ENCODE measurements at regions not wholly inside any gene's neighbourhood (a gene's known extent, or its start where the extent isn't known, plus 50 kb on each side); places are given as distances from the start of the nearest gene placed in this dataset.

DNA sequence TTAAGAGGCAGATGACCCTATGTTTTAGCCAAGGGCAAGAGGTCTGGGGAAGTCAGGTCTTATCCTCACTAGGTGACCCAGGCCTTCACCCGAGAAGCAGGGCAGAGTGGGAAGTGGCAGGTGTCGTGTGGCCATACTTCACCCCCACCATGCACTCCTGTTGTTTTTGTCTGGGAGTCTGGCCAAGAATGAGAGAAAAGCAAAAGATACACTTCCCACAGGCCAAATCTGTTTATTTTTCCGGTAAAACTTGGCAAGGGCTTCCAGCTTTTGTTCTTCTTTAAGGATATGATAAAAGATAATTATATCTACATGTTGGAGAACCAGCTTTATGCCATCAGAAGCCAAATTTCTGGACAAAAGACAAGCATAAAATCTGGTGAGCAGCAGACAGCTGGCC is 137.4 kb upstream of the CDC14C start:
- H3K23ac ChIP-seq (ENCODE audit: insufficient read length, low read depth, low read length): no peak overlapping the region
- no peak overlapping the region for H3K4me2 ChIP-seq (ENCODE audit: insufficient read depth, insufficient read length, low read length)
- H2BK120ac ChIP-seq (ENCODE audit: low read depth, low read length, poor library complexity, severe bottlenecking): no peak overlapping the region
- H4K5ac ChIP-seq (ENCODE audit: insufficient read length, low read depth, low read length): no peak overlapping the region
- H3K14ac ChIP-seq (ENCODE audit: insufficient read depth, low read length): no peak overlapping the region
- H2BK15ac ChIP-seq (ENCODE audit: low read depth, low read length): no peak overlapping the region
- H3K18ac ChIP-seq (ENCODE audit: insufficient read length, low read depth, low read length): no peak overlapping the region
- no peak overlapping the region for H3T11ph ChIP-seq (ENCODE audit: low read length)
- no peak overlapping the region for H3K4ac ChIP-seq (ENCODE audit: low read depth, low read length)
- no peak overlapping the region for H2AK5ac ChIP-seq (ENCODE audit: insufficient read length, low read length)
- H3K9me3 ChIP-seq (ENCODE audit: control insufficient read depth, low read depth, low read length): no peaks in the 10 kb centered on the region
- H3K79me2 ChIP-seq (ENCODE audit: insufficient read depth, low read length): no peaks in the 10 kb centered on the region
- H3K9me3 Mint-ChIP-seq: peaks cover 5 to 6% of the 10 kb centered on the region in 2 experiments; a peak in 3 of 5 replicates
- no peaks in the 10 kb centered on the region for H3K27me3 ChIP-seq (ENCODE audit: insufficient read depth, low read length)
- no peak overlapping the region for H3K9ac ChIP-seq (ENCODE audit: extremely low read depth, insufficient read length, low read length)
- no peaks in the 10 kb centered on the region for H3K4me1 ChIP-seq (ENCODE audit: insufficient read depth, low read length)
- no peaks in the 10 kb centered on the region for H4K20me1 ChIP-seq (ENCODE audit: control insufficient read depth, insufficient read depth, insufficient read length)
- no peak overlapping the region for H3K4me3 Mint-ChIP-seq
- H2BK12ac ChIP-seq (ENCODE audit: insufficient read length, low read depth, low read length): no peak overlapping the region
- H3K36me3 Mint-ChIP-seq (ENCODE audit: insufficient read depth in 1 of 3, low read depth in 3 of 3): peaks cover 0 to 11% (median 4%) of the 10 kb centered on the region in 3 experiments; a peak in 3 of 7 replicates
- H3K79me1 ChIP-seq (ENCODE audit: insufficient read depth, low read depth, low read length, poor library complexity, severe bottlenecking): no peaks in the 10 kb centered on the region
- no peaks in the 10 kb centered on the region for H3K23me2 ChIP-seq (ENCODE audit: insufficient read length, low read depth, low read length, poor library complexity, severe bottlenecking)
- no peak overlapping the region for H4K91ac ChIP-seq (ENCODE audit: insufficient read length, low read depth, low read length)
- no peak overlapping the region for H2AFZ ChIP-seq (ENCODE audit: low read length)
- WGBS (ENCODE audit: extremely low coverage, insufficient read length, low lambda C conversion rate): no CpG with 5 or more reads among the region's 3 CpGs
- DNase-seq: no peak
- H2BK20ac ChIP-seq (ENCODE audit: low read depth, low read length, poor library complexity, severe bottlenecking): no peak overlapping the region
- H3K27ac ChIP-seq (ENCODE audit: insufficient read length, low read depth, low read length): no peak overlapping the region
- no peaks in the 10 kb centered on the region for H3K27me3 Mint-ChIP-seq (ENCODE audit: low read depth)
- TF ChIP-seq, protein P1, sequence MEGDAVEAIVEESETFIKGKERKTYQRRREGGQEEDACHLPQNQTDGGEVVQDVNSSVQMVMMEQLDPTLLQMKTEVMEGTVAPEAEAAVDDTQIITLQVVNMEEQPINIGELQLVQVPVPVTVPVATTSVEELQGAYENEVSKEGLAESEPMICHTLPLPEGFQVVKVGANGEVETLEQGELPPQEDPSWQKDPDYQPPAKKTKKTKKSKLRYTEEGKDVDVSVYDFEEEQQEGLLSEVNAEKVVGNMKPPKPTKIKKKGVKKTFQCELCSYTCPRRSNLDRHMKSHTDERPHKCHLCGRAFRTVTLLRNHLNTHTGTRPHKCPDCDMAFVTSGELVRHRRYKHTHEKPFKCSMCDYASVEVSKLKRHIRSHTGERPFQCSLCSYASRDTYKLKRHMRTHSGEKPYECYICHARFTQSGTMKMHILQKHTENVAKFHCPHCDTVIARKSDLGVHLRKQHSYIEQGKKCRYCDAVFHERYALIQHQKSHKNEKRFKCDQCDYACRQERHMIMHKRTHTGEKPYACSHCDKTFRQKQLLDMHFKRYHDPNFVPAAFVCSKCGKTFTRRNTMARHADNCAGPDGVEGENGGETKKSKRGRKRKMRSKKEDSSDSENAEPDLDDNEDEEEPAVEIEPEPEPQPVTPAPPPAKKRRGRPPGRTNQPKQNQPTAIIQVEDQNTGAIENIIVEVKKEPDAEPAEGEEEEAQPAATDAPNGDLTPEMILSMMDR (conservative IDR thresholded peaks at IDR 0.05): no peak
- no peak overlapping the region for H4K8ac ChIP-seq (replicated peaks; ENCODE audit: insufficient read length, low read depth, low read length)
- no peaks in the 10 kb centered on the region for H3K4me1 Mint-ChIP-seq
- no peak overlapping the region for H3K56ac ChIP-seq (ENCODE audit: insufficient read length, low read depth, low read length)
- no peak overlapping the region for H2BK5ac ChIP-seq (ENCODE audit: insufficient read length, low read length)
- H3K27ac Mint-ChIP-seq: no peak overlapping the region

Measured in H9 (cell line).